ENCODE measurements at regions not wholly inside any gene's neighbourhood (a gene's known extent, or its start where the extent isn't known, plus 50 kb on each side); places are given as distances from the start of the nearest gene placed in this dataset.

- DNase-seq (ENCODE audit: low spot score) (no peak), ATAC-seq (ENCODE audit: low FRiP score) (no peak)
- TF ChIP-seq CTCF (IDR thresholded peaks at IDR 0.05): no peak
Observed at GRCh38 chr20:52098186-52098585, 93.4 kb downstream of the ZFP64 start.

- ATAC-seq (ENCODE audit: low FRiP score) (no peak), DNase-seq (ENCODE audit: low spot score) (no peak)
- no peak for TF ChIP-seq CTCF (IDR thresholded peaks at IDR 0.05)
Observed at GRCh38 chr20:52096117-52096516, 95.5 kb downstream of the ZFP64 start.

- no peak for TF ChIP-seq CTCF (IDR thresholded peaks at IDR 0.05)
- no peak for DNase-seq (ENCODE audit: low spot score)
- ATAC-seq (ENCODE audit: low FRiP score): no peak
Observed at GRCh38 chr20:52094693-52095092, 96.9 kb downstream of the ZFP64 start.

- ATAC-seq (ENCODE audit: low FRiP score): no peak
- TF ChIP-seq CTCF (IDR thresholded peaks at IDR 0.05): no peak
- DNase-seq (ENCODE audit: low spot score): no peak
Observed at GRCh38 chr20:52093575-52093974, 98.0 kb downstream of the ZFP64 start.

GRCh38 chr20:52090035-52090434 lies 101.5 kb downstream of the ZFP64 start:
- DNase-seq (ENCODE audit: low spot score): no peak
- ATAC-seq (ENCODE audit: low FRiP score): no peak
- no peak for TF ChIP-seq CTCF (IDR thresholded peaks at IDR 0.05)

- ATAC-seq (ENCODE audit: low FRiP score): no peak
- DNase-seq (ENCODE audit: low spot score): no peak
- no peak for TF ChIP-seq CTCF (IDR thresholded peaks at IDR 0.05)
Observed at GRCh38 chr20:52087471-52087870, 104.1 kb downstream of the ZFP64 start.

GRCh38 chr20:52086878-52087277 lies 104.7 kb downstream of the ZFP64 start:
- DNase-seq (ENCODE audit: low spot score): no peak
- ATAC-seq (ENCODE audit: low FRiP score): no peak
- no peak for TF ChIP-seq CTCF (IDR thresholded peaks at IDR 0.05)
